Stimulated activated CD4-positive, alpha-beta T cell treated with anti-CD3 and anti-CD28 coated beads, Interleukin-15, amount 100 ng/mL, for 24 hours (primary cell): ENCODE measurements at regions not wholly inside any gene's neighbourhood (a gene's known extent, or its start where the extent isn't known, plus 50 kb on each side); places are given as distances from the start of the nearest gene placed in this dataset.

Source experiments
- DNase-seq: peaks from one replicate; pipeline ENCODE4 v3.0.0-alpha.2; 2020

DNA sequence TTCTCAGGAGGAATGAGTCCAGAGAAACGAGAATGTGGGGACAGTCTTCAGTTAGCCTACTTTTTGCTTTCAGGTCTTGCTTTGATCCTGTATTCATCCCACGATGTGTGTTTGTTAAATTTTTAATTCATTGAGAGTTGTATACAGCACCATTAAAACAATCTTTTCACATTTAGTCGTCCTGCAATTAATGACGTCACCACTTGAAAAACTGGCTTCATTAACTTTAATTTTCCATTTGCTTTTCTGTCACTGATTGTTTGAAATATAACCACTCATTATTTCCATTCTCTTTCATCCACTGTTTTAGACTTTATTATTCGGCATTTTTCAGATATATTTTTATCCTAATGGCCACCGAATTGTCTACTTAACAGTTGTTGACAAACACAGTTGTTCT, 146.9 kb downstream of the TFEC start:
- no peak for DNase-seq

DNA sequence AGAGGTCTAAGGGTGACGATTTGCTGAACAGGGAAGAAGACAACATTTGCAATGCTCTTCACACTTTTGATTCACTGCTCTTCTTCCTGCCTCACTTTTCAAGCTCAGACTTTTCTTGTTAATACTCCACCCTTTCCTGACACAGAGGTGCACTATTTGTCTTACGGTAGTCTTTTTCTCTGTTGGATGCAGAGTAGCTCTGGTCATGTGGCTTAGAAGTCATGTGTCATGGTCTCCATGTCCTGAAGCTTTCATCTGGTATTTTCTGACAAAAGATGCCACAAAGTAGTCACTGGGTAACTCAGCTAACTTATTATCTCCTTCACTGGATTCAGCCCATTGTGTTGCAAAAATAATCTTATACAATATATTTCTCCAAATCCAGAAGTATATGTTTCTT, 149.1 kb downstream of the TFEC start:
- DNase-seq = no peak

DNA sequence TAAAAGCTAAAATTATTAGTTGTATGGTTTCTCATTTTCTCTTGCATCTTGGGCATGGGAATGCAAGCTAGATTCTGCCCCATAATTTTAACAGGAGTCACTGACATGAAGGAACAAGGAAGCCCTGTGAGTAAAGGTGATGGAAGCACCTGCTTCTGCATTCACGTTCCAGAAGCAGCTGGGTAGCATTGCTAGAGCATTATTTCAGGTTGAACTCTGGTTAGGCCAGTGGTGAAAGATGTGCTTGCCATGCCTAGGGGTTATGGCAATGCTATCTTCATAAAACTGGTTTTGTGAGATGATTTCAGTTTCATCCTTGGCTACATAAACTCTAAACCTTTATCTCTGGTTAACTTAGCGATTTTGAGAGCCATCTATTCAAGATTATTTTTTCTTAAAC, 151.4 kb downstream of the TFEC start:
- no peak for DNase-seq

DNA sequence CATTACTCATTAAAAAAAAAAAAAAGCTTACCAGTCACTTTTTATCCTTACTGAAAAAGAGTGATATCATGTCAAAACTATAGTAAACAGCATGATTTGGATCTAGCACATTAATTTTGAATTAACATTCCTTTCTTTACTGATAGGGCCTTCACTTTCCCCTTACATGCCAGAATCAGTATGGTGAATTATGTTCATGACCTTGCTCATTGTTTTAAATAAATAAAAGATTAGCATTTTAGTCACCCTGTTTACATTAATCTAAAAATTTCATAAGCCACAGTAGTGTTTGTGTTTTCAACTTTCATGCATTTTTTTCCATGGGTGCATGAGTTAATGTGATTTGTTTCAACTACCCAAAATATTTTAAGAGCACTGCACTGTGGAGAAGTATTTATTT, 160.8 kb downstream of the TFEC start:
- no peak for DNase-seq

DNA sequence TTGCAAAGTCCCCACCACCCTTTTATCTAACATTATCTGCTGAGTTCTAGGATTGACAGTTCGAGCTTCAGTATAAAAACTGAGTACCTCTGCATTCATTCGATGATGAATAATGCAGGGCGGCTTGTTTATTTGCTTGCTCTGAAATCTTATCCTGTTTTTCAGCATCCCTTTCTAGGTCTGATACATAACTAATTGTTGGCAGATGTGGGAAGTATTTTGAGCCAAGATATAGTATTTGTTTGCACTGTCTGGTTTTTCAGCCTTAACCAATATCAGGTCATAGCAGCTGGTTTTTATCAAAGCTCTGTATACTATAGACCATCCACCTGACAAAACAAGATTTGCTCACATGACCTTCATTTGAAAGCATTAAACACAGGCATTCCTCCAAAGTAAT, 161.4 kb downstream of the TFEC start:
- DNase-seq = no peak

DNA sequence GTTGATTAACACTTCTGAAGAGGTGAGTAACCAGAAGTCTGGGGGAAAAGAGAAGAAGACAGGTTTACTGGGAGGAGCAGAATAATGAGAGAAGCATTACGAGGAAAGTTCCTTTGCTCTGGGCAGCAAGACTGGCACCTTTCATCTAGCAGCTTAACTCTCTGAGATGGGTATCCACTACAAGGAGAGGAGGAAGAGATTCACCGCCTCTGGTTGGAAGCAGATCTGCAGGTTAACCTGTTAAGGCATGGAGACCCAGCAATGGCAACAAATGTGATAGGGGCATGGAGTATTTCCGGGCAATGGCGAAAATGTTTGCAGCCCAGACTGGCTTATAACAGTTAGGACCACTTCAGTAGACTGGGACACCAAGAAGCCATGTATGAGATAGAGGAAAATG, 162.2 kb downstream of the TFEC start:
- DNase-seq = no peak

DNA sequence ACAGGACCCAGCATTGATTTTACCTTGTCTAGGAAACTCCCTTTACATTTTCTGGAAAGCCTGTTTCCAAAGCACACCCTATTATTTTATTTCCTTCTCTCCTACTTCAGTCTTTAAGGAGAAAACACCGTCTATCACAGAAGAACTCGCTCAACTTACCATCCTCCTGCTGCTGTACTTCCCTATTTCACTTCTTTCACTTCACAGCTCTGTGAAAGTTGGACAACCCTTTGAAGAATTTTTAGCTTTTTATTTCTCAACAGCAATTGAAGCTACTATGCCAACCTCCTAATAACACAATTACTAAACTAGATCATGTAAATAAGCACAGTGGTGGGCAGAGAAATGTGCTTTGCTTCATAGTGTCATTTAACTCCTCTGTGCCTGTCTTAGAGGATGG, 166.5 kb downstream of the TFEC start:
- DNase-seq = no peak

DNA sequence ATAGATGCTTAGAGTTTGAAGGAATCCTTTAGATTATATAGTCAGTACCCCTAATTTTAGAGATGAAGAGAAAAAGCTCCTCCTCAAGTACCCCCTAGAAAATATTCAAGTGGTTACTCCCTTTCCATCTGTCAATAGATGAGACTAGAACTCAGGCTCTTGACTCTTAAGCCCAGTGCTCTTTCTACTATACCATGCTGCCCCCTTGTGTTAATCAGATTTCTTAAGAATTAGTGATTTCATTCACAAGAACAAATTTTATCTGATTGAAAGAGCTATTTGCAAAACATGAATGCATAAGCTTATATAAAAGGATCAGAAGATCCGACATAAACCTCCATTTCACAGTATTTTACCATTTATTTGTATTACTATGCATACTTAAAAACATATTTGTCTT, 179.3 kb downstream of the TFEC start:
- no peak for DNase-seq

DNA sequence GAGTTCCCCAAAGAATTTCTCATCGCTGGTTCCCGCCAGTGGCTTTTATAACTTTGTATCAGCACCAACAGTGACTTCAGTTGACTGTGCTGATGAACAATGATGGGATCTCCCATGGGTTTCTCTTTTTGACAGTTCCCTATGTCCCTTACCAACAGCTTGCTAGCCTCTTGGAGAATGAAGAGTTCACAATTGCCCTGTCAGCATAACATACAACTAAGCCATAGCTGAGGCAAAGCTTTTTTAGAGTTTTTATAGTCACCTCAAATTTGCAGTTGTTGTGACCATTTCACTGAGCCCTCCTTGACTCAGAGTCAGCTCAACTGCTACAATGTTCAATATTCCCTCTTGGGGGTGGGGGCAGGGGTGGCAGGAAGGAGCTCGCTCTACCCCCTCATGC, 179.8 kb downstream of the TFEC start:
- no peak for DNase-seq

DNA sequence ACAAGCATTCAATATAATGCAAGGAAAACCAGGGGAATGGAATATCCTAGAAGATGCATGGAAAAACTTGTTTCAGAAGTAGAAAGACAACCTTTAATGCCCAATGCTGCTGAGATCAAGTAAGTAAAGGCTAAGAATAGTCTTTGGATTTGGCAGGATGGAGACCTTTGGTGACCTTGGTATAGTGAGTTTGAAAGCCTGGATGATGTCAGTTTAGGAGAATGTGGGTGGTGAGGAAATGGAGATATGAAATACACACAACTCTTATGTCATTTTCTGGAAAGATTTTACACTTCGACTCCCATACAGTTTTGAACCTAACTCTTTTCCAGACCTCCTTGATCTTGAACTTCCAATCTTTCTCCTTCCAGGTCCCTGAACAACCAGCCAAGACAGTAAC, 185.7 kb downstream of the TFEC start:
- DNase-seq = no peak

DNA sequence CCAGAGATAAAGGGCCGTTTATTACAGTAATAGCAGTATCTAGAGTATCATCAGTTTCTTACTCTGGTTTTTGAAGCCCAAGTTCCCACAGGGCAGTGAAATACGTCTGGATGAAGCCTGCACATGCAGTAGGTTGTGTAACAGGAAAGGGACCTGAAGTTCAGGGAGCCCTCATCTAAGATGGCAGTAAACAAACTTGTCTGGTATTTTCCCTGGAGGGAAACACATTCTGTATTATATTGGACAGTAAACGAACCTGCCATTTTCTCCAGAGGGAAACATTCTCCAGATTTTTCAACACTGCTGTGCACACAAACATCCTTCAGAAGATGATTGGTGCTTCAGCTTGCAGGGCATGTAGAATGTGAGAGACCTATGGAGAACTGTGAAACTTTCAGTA, 189.9 kb downstream of the TFEC start:
- DNase-seq = no peak

DNA sequence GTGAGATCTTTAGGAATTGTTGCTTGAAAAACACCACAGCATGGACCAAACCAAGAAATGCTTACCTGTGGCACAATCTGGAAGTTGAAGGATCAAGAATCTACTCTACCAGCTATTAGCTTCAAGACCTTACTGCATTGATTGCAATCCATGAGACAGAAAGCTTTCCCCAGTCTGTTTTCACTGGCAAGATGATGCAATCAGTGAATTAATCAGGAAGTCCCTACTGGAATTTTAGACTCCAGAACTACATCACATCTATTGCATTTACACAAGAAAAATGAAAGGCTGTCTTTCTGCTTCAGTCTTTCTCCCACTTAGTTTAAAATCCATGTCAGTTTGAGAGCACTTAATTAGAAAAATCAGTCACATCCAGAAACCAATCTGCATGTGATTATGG, 191.7 kb downstream of the TFEC start:
- DNase-seq = no peak

DNA sequence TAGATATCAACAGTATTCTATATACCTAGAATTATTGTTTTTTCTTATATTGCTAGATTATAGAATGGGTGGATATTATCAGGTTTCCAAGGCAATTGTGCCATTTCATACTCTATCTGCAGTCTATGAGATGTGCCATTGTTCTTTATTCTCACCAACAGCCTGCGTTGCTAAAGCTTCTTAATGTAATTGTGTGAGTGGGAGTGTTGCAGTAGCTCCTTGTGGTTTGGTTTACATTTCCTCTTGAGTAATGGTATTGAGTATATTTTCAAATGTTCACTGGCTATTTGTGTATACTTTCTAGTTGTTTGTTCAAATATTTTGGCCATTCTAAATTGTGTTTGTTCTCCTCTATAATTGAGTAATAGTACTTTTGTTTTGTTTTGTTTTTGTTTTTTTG, 199.2 kb downstream of the TFEC start:
- DNase-seq = no peak

DNA sequence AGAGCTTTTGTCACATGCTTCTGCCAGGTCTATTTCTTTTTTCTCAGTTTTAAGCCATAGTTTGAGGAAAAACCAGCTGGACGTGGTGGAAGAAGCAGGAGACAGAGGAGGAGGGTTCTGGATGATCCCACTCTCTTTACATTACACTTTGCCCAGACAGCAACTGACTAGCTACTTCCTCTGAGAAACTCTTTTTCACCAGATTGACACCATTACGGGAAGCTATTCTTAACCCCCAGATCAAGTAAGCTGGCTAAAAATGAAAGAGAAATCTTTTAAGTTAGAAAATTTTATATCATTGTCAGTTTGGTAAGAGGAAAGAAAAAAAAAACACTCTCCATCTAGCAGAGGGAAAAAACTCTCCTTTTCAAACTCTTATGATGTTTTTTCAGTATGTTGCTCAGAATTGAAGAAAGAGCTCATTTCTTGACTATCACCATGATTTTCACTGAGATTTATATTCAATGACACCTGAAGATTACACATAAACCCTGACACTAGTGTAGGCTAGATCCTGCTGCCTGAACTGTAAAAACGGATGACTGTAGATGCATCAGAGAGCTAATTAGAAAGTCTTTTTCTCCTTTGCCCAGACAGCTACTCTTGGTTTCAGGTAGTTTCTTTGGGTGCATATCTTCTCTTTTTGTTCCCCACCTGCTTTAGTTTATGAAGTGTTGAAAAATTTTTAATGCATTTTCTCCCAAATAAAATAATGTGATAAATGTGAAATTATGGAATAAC, 203.1 kb downstream of the TFEC start:
- DNase-seq = no peak

DNA sequence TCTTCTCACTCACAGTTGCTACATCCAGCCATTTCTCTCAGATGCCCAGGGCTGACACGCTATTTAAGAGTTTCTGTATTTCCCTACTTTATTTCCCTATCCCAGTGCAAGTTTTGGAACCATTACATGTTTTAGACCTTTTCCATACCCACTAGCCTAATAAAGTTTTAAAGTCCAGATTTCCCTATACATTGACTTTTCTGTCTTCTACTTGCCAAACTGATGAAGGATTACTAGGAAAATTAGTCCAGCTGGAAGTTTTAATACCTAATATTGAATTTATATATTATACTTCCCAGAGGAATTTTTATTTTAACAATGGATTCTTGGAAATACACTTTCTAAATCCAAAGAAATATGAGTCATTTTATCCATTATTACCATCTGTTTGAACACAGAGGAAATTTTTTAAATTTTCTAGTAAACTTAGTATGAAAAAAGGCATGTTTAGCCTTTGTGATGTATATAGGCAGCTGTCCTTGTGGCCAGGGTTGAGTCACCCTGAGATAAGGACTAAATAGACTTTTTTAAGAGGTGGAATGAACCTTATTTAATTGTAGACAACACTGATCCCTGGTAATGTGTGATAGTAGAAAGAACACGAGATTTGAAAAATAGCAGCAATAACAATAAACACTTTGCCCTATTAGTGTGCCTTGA, 205.0 kb downstream of the TFEC start:
- no peak for DNase-seq

DNA sequence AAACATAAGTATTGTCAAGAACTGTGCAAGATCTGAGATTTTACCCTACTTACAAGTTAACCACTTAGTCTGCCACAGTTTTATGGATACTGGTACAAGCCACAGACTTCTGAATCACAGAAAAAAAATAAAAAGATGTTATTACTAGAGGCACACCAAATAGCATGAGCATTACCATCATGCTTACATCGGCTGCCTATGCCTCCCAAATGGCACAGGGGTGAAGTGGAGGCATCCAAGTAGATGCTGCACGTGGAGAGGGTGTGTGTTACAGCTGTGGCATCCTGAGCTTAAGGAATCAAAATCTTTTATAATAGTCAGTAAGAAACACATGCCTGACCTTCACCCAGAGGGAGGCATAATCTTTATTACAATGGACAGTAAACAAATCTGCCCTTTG, 207.8 kb downstream of the TFEC start:
- DNase-seq = no peak

DNA sequence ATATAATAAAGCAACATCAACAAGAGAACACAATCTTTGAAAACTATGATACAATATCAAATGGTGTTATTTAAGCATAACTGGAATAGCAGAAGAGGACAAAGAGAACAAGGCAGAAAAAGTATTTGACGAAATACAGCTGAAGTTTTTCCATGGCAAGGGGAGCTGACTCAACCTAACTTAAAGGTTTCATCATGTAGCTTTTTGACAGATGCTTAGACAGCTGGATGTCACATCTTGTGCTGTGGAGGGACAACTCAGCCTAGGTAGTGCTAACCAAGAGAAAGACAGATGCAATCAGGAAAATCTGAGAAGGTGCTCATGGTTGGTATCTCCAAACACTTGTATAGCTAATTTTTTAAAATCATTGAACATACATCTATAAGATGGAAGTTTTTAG, 208.2 kb downstream of the TFEC start:
- DNase-seq = no peak

DNA sequence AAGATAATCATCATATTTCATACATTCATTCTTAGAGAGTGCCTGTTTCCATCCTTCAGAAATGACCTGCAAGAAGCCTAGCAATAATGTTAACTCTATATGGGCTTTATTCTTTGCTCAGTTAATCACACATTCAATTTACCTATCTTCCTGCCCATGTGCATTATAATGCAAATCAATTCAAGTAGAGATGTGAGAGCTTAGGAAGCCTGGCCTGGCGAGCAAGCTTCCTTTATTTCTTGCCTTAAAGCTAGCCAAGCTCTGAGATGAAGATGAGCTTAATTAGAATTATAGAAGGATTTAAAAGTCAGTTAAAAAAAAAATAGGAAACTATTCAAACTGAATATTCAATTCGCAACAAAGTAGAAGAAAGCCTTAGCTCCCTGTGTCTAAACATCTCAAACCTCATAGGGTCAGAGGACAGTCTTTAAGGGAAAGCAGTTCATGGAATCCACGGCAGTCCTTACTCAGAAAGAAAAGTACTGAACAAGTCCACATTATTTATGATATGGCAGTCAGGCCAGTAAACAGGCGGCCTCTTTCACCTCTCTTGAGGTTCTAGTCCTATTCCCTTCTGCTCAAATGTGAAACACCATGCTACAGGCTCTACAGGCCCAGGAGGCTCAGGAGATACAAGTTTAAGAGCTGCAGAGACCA, 214.1 kb downstream of the TFEC start:
- no peak for DNase-seq

DNA sequence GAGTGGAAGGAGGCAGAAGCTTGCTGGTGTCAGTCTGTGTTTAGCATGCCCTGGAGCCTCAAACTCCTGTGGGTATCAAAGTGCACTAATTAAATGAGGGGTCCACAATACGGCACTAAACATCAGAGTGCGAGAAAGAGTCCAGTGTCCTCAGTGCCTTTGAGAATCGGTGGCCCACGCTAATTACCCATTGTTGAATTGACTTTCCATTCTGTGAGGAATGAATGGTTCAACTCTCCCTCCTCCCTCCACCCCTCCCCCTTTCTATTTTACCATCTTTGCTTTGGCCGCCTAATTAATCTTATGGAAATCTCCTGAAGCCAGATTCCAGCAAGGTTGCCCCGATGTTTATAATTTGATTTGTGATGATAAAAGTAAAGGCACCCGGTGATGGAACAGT, 217.8 kb downstream of the TFEC start:
- no peak for DNase-seq

DNA sequence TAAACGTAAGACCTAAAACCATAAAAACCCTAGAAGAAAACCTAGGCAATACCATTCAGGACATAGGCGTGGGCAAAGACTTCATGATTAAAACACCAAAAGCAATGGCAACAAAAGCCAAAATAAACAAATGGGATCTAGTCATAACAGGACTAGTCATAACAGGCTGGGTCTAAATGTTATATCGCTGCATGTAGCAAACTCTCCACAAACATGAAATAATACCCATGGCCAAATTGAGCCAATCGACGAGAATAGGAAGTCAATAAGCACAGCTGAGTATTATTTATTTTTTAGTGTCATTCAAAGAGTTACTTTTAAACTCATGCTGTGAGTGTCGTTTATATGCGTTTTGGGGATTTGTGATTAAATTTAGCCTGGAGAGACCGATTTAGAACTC, 225.1 kb downstream of the TFEC start:
- DNase-seq = no peak

DNA sequence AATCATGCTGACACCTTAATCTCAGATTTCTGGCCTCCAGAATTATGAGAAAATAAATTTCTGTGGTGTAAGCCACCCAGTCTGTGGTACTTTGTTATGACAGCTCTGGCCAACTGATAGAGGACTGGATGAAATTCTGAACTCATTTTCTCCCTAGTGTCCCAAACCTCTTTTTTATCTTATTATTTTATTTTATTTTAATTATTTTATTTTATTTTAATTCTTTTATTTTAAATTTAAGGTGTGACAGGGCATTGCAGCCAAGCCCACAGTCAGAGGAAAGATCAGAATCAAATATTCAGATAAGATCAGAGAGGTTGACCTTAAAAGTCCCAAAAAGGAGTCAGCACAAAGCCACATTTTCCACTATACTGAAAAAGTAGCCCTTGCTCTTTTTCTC, 228.1 kb downstream of the TFEC start:
- no peak for DNase-seq

DNA sequence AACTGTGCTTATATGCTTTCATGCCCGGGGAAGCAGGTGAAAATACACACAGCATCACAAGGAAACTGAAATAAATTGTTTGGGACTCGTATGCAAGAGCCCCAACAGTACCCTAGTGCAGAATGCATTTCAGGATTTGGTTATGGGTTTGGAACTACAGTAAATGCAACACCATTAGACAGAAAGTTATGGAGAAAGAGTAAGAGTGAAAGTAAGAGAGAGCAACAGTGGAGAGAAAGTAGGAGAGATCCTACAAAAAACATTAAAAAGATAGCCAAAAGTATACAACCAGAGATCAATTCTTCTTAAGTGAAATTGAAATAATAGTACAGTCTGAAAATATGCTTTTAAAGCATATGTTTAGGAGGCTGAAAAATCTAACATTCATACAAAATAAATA, 231.1 kb downstream of the TFEC start:
- no peak for DNase-seq

DNA sequence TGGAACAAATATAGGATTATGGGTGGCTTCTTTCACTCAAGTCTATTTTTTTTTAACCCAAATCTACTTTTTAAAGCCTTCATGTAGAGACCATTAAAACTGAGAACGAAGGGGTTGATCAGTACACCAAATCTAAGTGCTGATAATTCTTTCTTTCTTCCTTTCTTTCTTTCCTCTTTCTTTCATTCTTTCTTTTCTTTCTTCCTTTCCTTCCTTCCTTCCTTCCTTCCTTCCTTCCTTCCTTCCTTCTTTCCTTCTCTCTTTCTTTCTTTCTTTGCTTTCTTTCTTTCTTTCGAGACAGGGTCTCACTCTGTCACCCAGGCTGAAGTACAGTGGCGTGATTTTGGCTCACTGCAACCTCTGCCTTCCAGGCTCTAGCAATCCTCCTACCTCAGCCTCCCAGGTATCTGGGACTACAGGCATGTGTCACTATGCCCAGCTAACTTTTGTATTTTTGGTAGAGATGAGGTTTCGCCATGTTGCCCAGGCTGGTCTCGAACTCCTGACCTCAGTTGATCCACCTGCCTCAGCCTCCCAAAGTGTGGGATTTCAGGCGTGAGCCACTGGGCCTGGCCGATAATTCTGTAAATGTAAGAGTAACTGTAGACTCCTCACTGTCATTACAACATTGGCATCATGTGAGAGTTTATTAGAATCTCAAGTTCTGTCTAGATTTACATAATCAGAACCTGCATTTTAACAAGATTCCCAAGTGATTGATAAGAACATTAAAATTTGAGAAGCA, 236.4 kb downstream of the TFEC start:
- no peak for DNase-seq

DNA sequence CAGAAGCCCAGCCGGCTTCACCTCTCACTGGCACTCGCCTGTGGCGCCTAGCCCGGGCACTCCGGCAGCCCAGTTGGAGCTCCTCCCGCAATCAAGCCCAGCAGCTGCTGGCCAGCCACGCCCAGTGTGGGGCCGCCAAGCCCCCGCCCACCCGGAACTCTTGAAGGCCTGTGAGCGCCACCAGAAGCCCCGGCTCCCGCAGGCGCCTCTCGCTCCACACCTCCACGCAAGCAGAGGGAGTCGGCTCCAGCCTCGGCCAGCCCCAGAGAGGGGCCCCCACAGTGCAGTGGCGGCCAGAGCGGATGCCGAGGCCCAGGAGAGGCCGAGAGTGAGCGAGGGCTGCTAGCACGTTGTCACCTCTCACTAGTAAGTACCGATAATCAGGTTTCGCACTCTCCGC, 240.7 kb downstream of the TFEC start:
- DNase-seq = no peak
